HG03280 (cell line): ENCODE measurements at regions not wholly inside any gene's neighbourhood (a gene's known extent, or its start where the extent isn't known, plus 50 kb on each side); places are given as distances from the start of the nearest gene placed in this dataset.

Experiments
- ATAC-seq: cut with Tn5 transposase; IDR thresholded peaks from one replicate; pipeline ENCODE4 v1.9.1; 2021; ENCODE audit warnings: mild to moderate bottlenecking, moderate library complexity; ENCODE audit not compliant: unreplicated experiment

- no peak for ATAC-seq
These were observed 85.6 kb downstream of the FOXL1 start for GRCh38 chr16:86663685-86664521.

- ATAC-seq, result peak; percentile 54
These were observed 86.4 kb downstream of the FOXL1 start for GRCh38 chr16:86664522-86665318.

DNA sequence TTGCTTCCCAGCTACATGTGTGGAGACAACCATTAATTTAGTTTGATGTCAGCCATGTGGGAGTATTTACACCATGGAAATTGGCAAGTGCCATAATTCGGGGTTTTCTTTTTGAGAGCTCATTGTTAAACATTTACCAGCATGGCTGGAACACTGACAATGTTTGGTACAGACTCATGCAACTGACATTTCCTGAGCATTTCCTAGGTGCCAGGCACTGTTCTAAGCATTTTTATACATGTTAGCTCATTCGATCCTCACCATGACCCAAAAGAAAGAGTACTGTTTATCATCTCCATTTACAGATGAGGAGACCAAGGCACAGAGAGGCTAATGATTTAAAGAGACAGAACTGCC lies 86.9 kb downstream of the FOXL1 start:
- no peak for ATAC-seq

- ATAC-seq, result no peak
These were observed 87.6 kb downstream of the FOXL1 start for GRCh38 chr16:86665929-86666328.

GRCh38 chr16:86667035-86667434 lies 88.7 kb downstream of the FOXL1 start:
- no peak for ATAC-seq

GRCh38 chr16:86668136-86668910 lies 90.0 kb downstream of the FOXL1 start:
- ATAC-seq, result no peak

DNA sequence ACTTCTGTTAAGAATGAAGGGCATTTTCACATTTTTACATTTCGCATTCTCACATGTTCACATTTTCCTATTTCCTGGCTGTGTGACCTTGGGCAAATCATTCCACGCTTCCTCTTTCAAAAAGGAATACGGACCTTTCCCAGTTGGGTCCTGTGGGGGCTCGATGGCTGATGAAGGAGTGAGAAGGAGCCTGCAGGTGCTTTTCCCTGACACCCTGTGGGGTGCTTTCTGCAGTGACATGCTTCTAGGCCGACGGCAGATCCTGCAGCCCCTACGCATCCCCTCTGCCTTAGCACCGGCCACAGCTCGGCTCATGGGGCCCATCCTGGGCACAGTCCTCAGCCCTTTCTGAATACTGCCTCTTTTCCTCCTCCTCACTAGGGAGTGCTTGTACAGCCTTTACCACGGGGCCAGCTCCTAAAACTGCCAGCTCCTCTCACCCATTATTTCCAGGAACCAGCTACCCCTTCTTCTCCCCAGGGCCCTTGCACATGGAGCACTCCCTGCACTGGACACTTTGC lies 91.0 kb downstream of the FOXL1 start:
- no peak for ATAC-seq

DNA sequence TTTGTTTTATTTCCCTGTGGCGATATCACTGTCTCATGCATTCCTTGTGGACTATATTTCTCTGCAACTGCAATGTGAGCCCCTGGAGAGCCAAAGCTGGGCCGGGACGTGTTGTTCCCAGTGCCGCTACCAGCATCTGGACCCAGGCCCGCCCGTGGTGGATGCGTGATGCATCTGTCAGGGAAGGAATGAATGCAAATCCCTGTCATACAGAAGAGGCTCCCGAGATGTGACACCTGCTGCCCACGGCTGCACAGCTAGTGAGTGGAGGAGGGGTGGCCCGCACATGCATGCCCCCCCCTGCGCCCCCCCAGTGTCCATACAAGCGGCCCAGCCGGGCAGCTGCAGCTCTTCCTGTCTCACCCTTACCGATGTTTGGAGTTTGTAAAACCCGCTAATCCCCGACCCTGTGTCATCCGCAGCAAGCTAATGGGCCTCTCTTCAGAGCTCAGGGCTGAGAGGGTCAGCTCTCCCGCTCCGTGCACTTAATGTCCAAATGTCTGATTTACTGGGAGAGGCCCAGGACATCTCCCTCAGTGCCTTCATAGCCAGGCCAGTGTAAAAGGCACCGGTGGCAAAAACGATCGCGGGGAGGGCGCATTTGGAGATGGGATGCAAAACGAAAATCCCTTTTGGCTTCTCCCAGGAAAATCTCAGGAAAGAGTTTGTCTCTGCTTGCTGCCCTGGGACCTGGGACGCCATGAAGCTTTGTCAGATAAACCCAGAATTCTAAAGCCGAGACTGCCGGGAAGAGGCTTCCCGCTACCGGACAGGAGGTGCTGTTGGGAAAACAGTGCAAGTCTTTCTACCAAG lies 91.8 kb downstream of the FOXL1 start:
- ATAC-seq, result no peak

GRCh38 chr16:86670750-86671234 lies 92.4 kb downstream of the FOXL1 start:
- no peak for ATAC-seq

GRCh38 chr16:86671486-86672178 lies 93.3 kb downstream of the FOXL1 start:
- ATAC-seq, result no peak

DNA sequence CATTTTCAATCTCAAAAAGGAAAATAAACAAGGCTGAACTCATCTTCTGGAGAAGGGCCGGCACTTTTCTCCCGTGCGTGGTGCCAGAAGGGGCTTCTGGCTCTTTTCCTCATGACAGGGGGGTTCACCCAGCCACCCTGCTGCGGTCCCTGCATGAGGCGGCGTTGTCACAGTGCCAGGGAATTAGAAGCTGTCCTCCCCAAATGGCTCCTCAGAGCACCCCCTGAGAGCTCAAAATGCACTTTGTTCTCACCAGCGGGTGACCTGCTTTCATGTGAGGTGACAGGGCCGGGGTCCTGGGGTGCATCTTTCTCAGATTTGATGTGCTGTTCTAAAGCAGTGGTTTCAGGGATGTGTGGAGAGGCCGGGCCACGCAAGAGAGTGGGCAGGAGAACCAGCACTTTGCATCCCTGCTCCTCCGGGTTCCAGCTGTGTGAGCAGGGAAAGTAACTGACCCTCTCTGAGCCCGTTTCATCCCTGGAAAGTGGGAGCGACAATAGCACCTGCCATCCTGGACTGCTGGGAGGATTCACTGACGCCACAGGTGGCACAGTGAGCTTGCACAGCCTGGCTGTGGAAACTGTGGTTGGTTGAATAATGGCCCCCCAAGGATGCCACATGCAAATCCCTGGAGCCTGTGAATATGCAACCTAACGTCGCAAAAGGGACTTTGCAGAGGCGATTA lies 94.0 kb downstream of the FOXL1 start:
- no peak for ATAC-seq

GRCh38 chr16:86673090-86673955 lies 95.0 kb downstream of the FOXL1 start:
- ATAC-seq, result no peak

- ATAC-seq, result no peak
These were observed 95.7 kb downstream of the FOXL1 start for GRCh38 chr16:86673956-86674453.

- ATAC-seq, result no peak
These were observed 97.9 kb downstream of the FOXL1 start for GRCh38 chr16:86676254-86676670.

GRCh38 chr16:86679490-86679889 lies 101.1 kb downstream of the FOXL1 start:
- ATAC-seq, result no peak

GRCh38 chr16:86680162-86680561 lies 101.8 kb downstream of the FOXL1 start:
- no peak for ATAC-seq

DNA sequence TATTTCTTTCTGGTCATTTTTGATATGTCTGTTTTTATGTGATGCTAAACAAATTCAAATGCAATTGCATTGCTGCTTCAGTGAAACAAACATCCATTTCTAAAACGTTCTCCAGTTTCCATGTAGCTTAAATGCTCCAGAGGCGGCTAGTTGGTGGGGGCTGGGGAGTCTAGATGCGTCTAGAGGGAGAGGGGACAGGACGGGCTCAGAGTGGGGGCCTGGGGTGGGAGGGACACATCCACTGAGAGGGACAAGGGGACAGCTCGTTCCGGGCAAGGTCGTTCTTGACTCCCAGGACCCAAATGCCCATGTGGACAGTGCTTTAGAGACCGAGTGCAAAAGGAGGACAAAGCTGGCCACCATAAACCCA lies 102.3 kb downstream of the FOXL1 start:
- ATAC-seq, result no peak
